Brain microvascular endothelial cell (primary cell): ENCODE measurements at regions not wholly inside any gene's neighbourhood (a gene's known extent, or its start where the extent isn't known, plus 50 kb on each side); places are given as distances from the start of the nearest gene placed in this dataset.

Source experiments
- DNase-seq: peaks from one replicate; pipeline ENCODE4 v3.0.0-alpha.2; 2020
- H3K27ac ChIP-seq: fragments of 250-450 bp; sonication (Bioruptor Pico); 2 replicates; pipeline ENCODE4 v1.5.1; 2020; ENCODE audit warnings: mild to moderate bottlenecking, moderate library complexity
- H3K27me3 ChIP-seq: fragments of 250-450 bp; sonication (Bioruptor Pico); replicated peaks from 2 replicates; pipeline ENCODE4 v1.5.1; 2020; ENCODE audit warnings: mild to moderate bottlenecking
- H3K36me3 ChIP-seq: fragments of 250-450 bp; sonication (Bioruptor Pico); replicated peaks from 2 replicates; pipeline ENCODE4 v1.5.1; 2020; ENCODE audit warnings: mild to moderate bottlenecking
- H3K4me3 ChIP-seq: 2 replicates; pipeline ENCODE4 v1.5.1; 2011; ENCODE audit warnings: low read depth, mild to moderate bottlenecking, control low read depth, low read length, moderate library complexity
- CTCF ChIP-seq: IDR thresholded peaks from 2 replicates; pipeline ENCODE4 v1.5.1; 2011; ENCODE audit warnings: low read depth, mild to moderate bottlenecking, moderate library complexity, low read length, control low read depth, inconsistent platforms; ENCODE audit errors: missing control alignments
- in situ Hi-C: cut with HindIII; loops from 2 replicates; pipeline ENCODE4 v1.10.0; 2017; ENCODE audit warnings: low sequenced_read_pairs, low pct_ligation_motif_present

DNA sequence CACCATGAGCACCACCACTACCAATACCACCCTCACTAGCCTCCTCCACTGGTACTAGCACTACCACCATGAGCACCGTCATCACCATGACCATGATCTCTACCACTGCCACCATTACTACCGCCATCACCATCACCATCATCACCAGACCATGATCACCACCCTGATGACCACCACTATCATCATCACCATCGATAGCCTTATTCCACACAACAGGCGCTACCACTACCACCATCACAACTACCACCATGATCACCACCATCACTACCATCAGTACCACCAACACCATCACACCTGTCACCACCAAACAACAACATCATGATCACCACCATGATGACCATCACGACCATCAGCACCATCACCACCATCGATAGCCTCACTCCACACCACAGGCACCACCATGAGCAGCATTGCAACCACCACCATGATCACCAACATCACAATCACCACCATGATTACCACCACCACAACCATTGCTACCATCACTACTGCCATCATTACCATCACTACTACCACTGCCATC, 56.6 kb upstream of the CASZ1 start:
- no peak for TF ChIP-seq CTCF
- Histone ChIP-seq H3K27me3 (peaks cover 19% of the 10 kb centered on the region), H3K4me3 (no peak overlapping the region), H3K27ac (no peak overlapping the region), H3K36me3 (no peaks in the 10 kb centered on the region)
- in situ Hi-C loops, result no loop called here
- DNase-seq, result no peak

DNA sequence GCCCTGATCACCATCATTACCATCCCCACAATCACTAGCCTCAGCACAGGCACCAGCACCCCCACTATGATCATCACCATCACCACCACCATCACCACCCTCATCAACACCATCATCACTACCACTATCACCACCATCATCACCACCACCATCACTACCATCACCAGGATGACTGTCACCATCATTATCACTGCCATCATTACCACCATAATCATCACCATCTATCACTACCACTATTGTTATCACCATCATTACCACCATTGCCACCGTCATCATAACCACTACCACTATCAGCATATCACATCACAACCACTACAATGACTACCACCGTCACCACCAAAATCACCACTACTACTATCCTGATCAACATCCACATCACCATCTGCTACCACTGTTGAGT, 57.3 kb upstream of the CASZ1 start:
- no peaks in the 10 kb centered on the region for H3K36me3 ChIP-seq
- in situ Hi-C loops, result no loop called here
- no peak for DNase-seq
- peaks cover 22% of the 10 kb centered on the region for H3K27me3 ChIP-seq
- H3K4me3 ChIP-seq, result no peak overlapping the region
- TF ChIP-seq CTCF, result no peak
- no peak overlapping the region for H3K27ac ChIP-seq

DNA sequence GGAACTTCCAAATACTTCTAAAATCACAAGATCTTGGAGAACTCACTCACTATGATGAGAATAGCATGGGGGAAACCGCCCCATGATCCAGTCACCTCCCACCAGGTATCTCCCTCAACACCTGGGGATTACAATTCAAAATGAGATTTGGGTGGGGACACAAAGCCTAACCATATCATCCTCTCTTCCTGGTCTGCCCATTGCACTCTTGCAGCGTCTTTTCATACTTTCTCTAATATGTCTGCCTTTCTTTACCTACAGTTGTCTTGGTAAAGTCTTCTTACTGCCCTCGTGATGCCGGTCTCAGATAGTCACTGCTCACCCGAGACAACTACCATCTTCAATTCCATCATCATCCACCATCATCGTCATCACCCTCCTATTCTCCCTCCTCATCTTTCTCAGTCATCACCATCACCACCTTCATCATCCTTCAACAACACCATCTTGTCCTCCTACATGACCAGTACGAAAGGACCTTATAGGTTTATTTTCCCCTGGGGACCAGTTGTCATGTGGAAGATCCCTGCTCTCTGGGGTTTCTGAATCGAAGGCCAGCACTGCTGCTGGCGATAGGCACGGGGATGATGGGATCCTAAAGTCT, 58.5 kb upstream of the CASZ1 start:
- peaks cover 19% of the 10 kb centered on the region for H3K27me3 ChIP-seq
- no peaks in the 10 kb centered on the region for H3K36me3 ChIP-seq
- no peak for DNase-seq
- in situ Hi-C loops, result no loop called here
- no peak overlapping the region for H3K4me3 ChIP-seq
- H3K27ac ChIP-seq, result no peak overlapping the region
- no peak for TF ChIP-seq CTCF

GRCh38 chr1:10856176-10856683, 59.8 kb upstream of the CASZ1 start:
- Histone ChIP-seq H3K27ac (no peak overlapping the region), H3K36me3 (no peaks in the 10 kb centered on the region), H3K4me3 (no peak overlapping the region), H3K27me3 (peaks cover 18% of the 10 kb centered on the region)
- in situ Hi-C loops, result no loop called here
- DNase-seq, result no peak
- no peak for TF ChIP-seq CTCF

GRCh38 chr1:10856863-10857598, 60.6 kb upstream of the CASZ1 start:
- H3K27me3 ChIP-seq, result peaks cover 21% of the 10 kb centered on the region
- no peak overlapping the region for H3K4me3 ChIP-seq
- in situ Hi-C loops, result no loop called here

More at GRCh38 chr1:10856863-10857598, 60.6 kb upstream of the CASZ1 start:
- TF ChIP-seq CTCF, result no peak
- DNase-seq, result no peak
- H3K36me3 ChIP-seq, result no peaks in the 10 kb centered on the region
- no peak overlapping the region for H3K27ac ChIP-seq
